ENCODE measurements at regions not wholly inside any gene's neighbourhood (a gene's known extent, or its start where the extent isn't known, plus 50 kb on each side); places are given as distances from the start of the nearest gene placed in this dataset.

DNA sequence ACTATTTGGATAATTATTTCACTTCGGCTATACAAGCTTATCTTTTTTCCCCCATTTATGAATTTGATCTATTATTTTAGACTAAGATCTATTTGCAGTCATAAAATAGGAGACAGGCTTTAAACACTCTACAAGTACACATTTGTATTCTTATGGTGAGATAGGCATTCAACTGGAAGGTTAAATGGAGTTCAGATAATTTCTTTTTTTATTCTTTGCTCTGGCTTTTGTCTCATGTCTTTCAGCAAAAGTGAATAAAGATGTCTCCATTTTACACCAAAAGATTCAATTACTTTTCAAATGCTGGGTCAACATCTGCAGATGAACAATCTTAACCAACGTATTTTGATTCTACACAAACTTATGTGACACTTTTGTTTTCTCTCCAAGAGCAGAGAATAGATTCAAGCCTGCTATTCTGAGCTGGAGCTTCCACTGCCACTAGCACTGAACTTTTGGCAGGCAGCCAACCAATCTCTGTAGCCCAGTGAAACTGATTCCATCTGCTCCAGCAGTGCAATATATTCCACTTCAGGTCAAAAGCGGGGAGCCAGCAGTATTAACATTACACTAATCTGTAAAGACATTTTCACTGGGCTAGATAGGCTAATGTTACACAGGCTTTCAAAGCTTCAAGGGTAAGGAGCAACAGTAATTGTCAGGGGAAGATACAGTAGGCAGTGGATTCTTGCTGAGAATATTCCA is 452.0 kb upstream of the ZNF608 start:
- no peak for TF ChIP-seq TCF12 (IDR thresholded peaks at IDR 0.05; ENCODE audit: low read depth)
- TF ChIP-seq TAF1 (IDR thresholded peaks at IDR 0.05; ENCODE audit: low read depth), result no peak
- no peak for TF ChIP-seq YY1 (IDR thresholded peaks at IDR 0.05; ENCODE audit: low read depth)
- TF ChIP-seq, protein P1, sequence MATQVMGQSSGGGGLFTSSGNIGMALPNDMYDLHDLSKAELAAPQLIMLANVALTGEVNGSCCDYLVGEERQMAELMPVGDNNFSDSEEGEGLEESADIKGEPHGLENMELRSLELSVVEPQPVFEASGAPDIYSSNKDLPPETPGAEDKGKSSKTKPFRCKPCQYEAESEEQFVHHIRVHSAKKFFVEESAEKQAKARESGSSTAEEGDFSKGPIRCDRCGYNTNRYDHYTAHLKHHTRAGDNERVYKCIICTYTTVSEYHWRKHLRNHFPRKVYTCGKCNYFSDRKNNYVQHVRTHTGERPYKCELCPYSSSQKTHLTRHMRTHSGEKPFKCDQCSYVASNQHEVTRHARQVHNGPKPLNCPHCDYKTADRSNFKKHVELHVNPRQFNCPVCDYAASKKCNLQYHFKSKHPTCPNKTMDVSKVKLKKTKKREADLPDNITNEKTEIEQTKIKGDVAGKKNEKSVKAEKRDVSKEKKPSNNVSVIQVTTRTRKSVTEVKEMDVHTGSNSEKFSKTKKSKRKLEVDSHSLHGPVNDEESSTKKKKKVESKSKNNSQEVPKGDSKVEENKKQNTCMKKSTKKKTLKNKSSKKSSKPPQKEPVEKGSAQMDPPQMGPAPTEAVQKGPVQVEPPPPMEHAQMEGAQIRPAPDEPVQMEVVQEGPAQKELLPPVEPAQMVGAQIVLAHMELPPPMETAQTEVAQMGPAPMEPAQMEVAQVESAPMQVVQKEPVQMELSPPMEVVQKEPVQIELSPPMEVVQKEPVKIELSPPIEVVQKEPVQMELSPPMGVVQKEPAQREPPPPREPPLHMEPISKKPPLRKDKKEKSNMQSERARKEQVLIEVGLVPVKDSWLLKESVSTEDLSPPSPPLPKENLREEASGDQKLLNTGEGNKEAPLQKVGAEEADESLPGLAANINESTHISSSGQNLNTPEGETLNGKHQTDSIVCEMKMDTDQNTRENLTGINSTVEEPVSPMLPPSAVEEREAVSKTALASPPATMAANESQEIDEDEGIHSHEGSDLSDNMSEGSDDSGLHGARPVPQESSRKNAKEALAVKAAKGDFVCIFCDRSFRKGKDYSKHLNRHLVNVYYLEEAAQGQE (IDR thresholded peaks at IDR 0.05; ENCODE audit: low read depth), result no peak
- TF ChIP-seq FOXM1 (IDR thresholded peaks at IDR 0.05; ENCODE audit: borderline replicate concordance, low read depth), result no peak
- TF ChIP-seq RAD21 (IDR thresholded peaks at IDR 0.05; ENCODE audit: low read depth), result no peak
- TF ChIP-seq EGR1 (IDR thresholded peaks at IDR 0.05), result no peak
- TF ChIP-seq EP300 (IDR thresholded peaks at IDR 0.05; ENCODE audit: borderline replicate concordance), result no peak
- TF ChIP-seq CEBPB (IDR thresholded peaks at IDR 0.05), result no peak
- no peak for TF ChIP-seq TEAD4 (IDR thresholded peaks at IDR 0.05)
- TF ChIP-seq, protein P2, sequence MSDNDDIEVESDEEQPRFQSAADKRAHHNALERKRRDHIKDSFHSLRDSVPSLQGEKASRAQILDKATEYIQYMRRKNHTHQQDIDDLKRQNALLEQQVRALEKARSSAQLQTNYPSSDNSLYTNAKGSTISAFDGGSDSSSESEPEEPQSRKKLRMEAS (IDR thresholded peaks at IDR 0.05), result no peak
